Fibroblast of mammary gland (primary cell): ENCODE measurements at regions not wholly inside any gene's neighbourhood (a gene's known extent, or its start where the extent isn't known, plus 50 kb on each side); places are given as distances from the start of the nearest gene placed in this dataset.
"Not testable (repeated sequence)": the region's sequence is repeated elsewhere in the genome, so short reads cannot be mapped to it uniquely, and the experiment has no call there.

ENCODE experiments used
- DNase-seq: peaks from one replicate; pipeline ENCODE4 v3.0.0-alpha.2; 2010; ENCODE audit warnings: low read depth
- H3K4me3 ChIP-seq: 2 replicates; pipeline ENCODE4 v1.5.1; 2011; ENCODE audit warnings: low read depth, mild to moderate bottlenecking, low read length, moderate library complexity; ENCODE audit not compliant: control insufficient read depth
- CTCF ChIP-seq: conservative IDR thresholded peaks from 2 replicates; pipeline ENCODE4 v1.5.1; 2011; ENCODE audit warnings: low read depth, low read length, inconsistent platforms; ENCODE audit not compliant: control insufficient read depth, insufficient read depth

- H3K4me3 ChIP-seq: no peak overlapping the region
- TF ChIP-seq CTCF: no peak
- no peak for DNase-seq
These were observed 147.5 kb upstream of the FUNDC1 start for GRCh38 chrX:44690129-44690528.

GRCh38 chrX:44675362-44676024 is 132.8 kb upstream of the FUNDC1 start:
- no peak for TF ChIP-seq CTCF
- peak; percentile 97 for DNase-seq

DNA sequence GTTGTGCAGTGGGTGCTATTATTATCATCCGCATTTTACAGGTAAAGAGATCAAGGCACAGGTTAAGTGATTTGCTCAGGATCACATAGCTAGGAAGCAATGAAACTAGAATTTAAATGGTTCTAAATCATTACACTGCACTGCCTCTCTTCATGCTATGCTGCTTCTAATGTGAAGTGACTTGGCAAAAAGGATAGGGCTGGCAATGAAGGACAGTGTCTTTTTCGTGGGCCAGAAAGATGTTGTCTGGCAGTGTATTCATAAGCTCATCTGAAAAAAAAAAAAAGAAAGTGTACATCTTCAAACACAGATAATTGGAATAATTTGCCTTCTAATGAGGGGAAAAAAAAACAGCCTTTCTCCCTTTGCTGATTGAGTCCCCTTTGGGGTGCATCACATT is 132.2 kb upstream of the FUNDC1 start:
- H3K4me3 ChIP-seq: no peak overlapping the region
- TF ChIP-seq CTCF: no peak
- no peak for DNase-seq

More at GRCh38 chrX:44675362-44676024, 132.8 kb upstream of the FUNDC1 start:
- no peak overlapping the region for H3K4me3 ChIP-seq

- peak; percentile 16 for DNase-seq
- no peak for TF ChIP-seq CTCF
- no peak overlapping the region for H3K4me3 ChIP-seq
These were observed 127.0 kb upstream of the FUNDC1 start for GRCh38 chrX:44669626-44670025.

GRCh38 chrX:44667771-44668170 is 125.1 kb upstream of the FUNDC1 start:
- no peak for TF ChIP-seq CTCF
- H3K4me3 ChIP-seq: no peak overlapping the region
- no peak for DNase-seq

GRCh38 chrX:44657718-44658246 is 115.1 kb upstream of the FUNDC1 start:
- not testable (repeated sequence) for DNase-seq, H3K4me3 ChIP-seq

DNA sequence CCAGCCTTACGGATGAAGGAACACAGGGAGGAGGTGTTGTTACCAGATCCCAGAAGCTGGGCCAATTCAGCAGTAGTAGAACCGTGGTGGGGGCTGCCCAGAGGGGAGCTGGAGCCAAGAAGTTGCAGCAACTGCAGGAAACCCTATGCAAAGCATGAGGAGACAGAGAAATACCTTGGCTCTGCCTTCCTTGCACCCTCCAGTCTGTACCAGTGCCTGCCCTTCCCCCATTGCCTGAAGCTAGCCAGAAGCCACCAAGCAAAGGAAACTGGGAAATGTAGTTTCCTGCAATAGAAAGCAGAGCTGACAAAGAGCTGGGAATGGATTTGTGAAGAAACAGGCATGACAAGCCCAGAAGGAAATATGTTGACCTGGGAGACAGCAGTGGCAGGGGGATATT is 108.7 kb upstream of the FUNDC1 start:
- no peak for DNase-seq
- no peak for TF ChIP-seq CTCF
- no peak overlapping the region for H3K4me3 ChIP-seq
